Neural cell (in vitro differentiated cells): ENCODE measurements at regions not wholly inside any gene's neighbourhood (a gene's known extent, or its start where the extent isn't known, plus 50 kb on each side); places are given as distances from the start of the nearest gene placed in this dataset.

Experiments
- H2AFZ ChIP-seq: fragments of 200-600, 300-800 bp; sonication (generic), shearing (Covaris generic); 2 replicates; pipeline ENCODE4 v1.6.0; 2014; ENCODE audit warnings: low read depth, mild to moderate bottlenecking, antibody characterized with exemption, low read length, moderate library complexity
- H3F3A ChIP-seq: fragments of 200-600 bp; shearing (Covaris generic); 2 replicates; pipeline ENCODE4 v1.6.1; 2016; ENCODE audit warnings: mild to moderate bottlenecking, moderate library complexity, mixed read lengths, antibody characterized with exemption, low read length; ENCODE audit not compliant: insufficient read depth, poor library complexity, severe bottlenecking
- H3K27ac ChIP-seq: fragments of 200-600, 300-800 bp; sonication (generic), shearing (Covaris generic); 2 replicates; pipeline ENCODE4 v1.5.1; 2014; ENCODE audit warnings: mild to moderate bottlenecking, low read length, moderate library complexity
- H3K27me3 ChIP-seq: fragments of 300-800, 200-600 bp; sonication (generic), shearing (Covaris generic); 2 replicates; pipeline ENCODE4 v1.6.0; 2014; ENCODE audit warnings: mild to moderate bottlenecking, low read depth, low read length, moderate library complexity; ENCODE audit not compliant: insufficient read depth
- H3K36me3 ChIP-seq: fragments of 300-800, 200-600 bp; sonication (generic), shearing (Covaris generic); 2 replicates; pipeline ENCODE4 v1.5.1; 2014; ENCODE audit warnings: mild to moderate bottlenecking, antibody characterized with exemption, low read length, moderate library complexity; ENCODE audit not compliant: insufficient read depth
- H3K4me2 ChIP-seq: fragments of 300-800, 200-600 bp; sonication (generic), shearing (Covaris generic); 2 replicates; pipeline ENCODE4 v1.6.0; 2014; ENCODE audit warnings: mild to moderate bottlenecking, low read length
- H3K4me3 ChIP-seq: fragments of 300-800, 200-600 bp; sonication (generic), shearing (Covaris generic); 2 replicates; pipeline ENCODE4 v1.5.1; 2014; ENCODE audit warnings: mild to moderate bottlenecking, low read length, moderate library complexity
- H3K79me2 ChIP-seq: fragments of 200-600 bp; shearing (Covaris generic); replicated peaks from 2 replicates; pipeline ENCODE4 v1.6.0; 2014; ENCODE audit warnings: mild to moderate bottlenecking, low read length, moderate library complexity; ENCODE audit not compliant: insufficient read depth
- H3K9ac ChIP-seq: fragments of 300-800, 200-600 bp; sonication (generic), shearing (Covaris generic); 2 replicates; pipeline ENCODE4 v1.6.1; 2016; ENCODE audit warnings: mild to moderate bottlenecking, low read length, mixed read lengths
- H3K9me2 ChIP-seq: fragments of 200-600 bp; shearing (Covaris generic); 2 replicates; pipeline ENCODE4 v1.6.1; 2016; ENCODE audit warnings: mild to moderate bottlenecking, low read length, mixed read lengths; ENCODE audit not compliant: insufficient read depth
- H3K9me3 ChIP-seq: fragments of 200-600, 300-800 bp; sonication (generic), shearing (Covaris generic); 2 replicates; pipeline ENCODE4 v1.6.1; 2016; ENCODE audit warnings: mild to moderate bottlenecking, mixed run types, low read length, moderate library complexity, mixed read lengths
- H4K20me1 ChIP-seq: fragments of 200-600 bp; shearing (Covaris generic); 2 replicates; pipeline ENCODE4 v1.6.1; 2016; ENCODE audit warnings: mild to moderate bottlenecking, mixed run types; ENCODE audit not compliant: insufficient read depth
- EP300 ChIP-seq: fragments of 450-650 bp; conservative IDR thresholded peaks from 2 replicates; pipeline ENCODE4 v1.6.1; 2014; ENCODE audit warnings: antibody characterized with exemption, mild to moderate bottlenecking, moderate library complexity; ENCODE audit not compliant: poor library complexity, severe bottlenecking
- EZH2 ChIP-seq: fragments of 200-600, 300-800 bp; shearing (Covaris generic), sonication (generic); IDR thresholded peaks from 2 replicates; pipeline ENCODE4 v1.6.1; 2014; ENCODE audit warnings: antibody characterized with exemption, low read length, borderline replicate concordance, mild to moderate bottlenecking; ENCODE audit not compliant: insufficient read depth, poor library complexity, severe bottlenecking
- MXI1 ChIP-seq: fragments of 450-650 bp; conservative IDR thresholded peaks from 2 replicates; pipeline ENCODE4 v1.6.1; 2014; ENCODE audit warnings: antibody characterized with exemption, mild to moderate bottlenecking; ENCODE audit not compliant: poor library complexity, severe bottlenecking
- POLR2AphosphoS5 ChIP-seq: IDR thresholded peaks from 2 replicates; pipeline ENCODE4 v1.6.1; 2012
- RAD21 ChIP-seq: fragments of 450-650 bp; conservative IDR thresholded peaks from 2 replicates; pipeline ENCODE4 v1.6.1; 2014; ENCODE audit warnings: antibody characterized with exemption, mild to moderate bottlenecking, moderate library complexity
- SMC3 ChIP-seq: fragments of 450-650 bp; conservative IDR thresholded peaks from 2 replicates; pipeline ENCODE4 v1.6.1; 2014; ENCODE audit warnings: antibody characterized with exemption, mild to moderate bottlenecking, moderate library complexity; ENCODE audit not compliant: poor library complexity
- TAF1 ChIP-seq: IDR thresholded peaks from 2 replicates; pipeline ENCODE4 v1.6.1; 2012; ENCODE audit warnings: low read depth
- TF ChIP-seq, protein P1 (sequence below): fragments of 450-650 bp; IDR thresholded peaks from 2 replicates; pipeline ENCODE4 v1.5.1; 2014; ENCODE audit warnings: antibody characterized with exemption, mild to moderate bottlenecking, moderate library complexity; ENCODE audit not compliant: poor library complexity, severe bottlenecking
- TF ChIP-seq, protein P2 (sequence below): IDR thresholded peaks from 2 replicates; pipeline ENCODE4 v1.6.1; 2012; ENCODE audit warnings: borderline replicate concordance

DNA sequence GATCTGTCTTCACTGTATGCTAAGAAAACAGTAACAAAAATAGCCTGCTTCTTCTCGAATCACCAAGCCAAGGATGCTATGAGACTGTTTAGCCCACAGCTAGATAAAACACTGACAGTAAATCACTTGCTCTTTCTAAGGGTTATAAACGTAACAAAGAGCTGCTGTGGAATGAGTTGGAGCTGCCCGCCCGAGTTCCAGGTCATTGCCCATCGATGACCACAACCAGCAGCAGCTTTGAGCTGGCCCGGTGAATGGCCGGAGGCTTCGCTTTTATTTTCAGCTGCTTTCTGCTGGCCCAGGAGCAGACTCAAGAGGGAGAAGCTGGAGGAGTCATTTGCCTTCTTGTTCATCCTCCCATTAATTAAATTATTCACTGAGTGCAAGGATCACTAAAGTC lies 82.2 kb upstream of the CDH4 start:
- Histone ChIP-seq H3K79me2 (no peaks in the 10 kb centered on the region), H3K4me3 (no peak overlapping the region), H3K9me2 (no peaks in the 10 kb centered on the region), H3K27me3 (no peaks in the 10 kb centered on the region), H4K20me1 (no peaks in the 10 kb centered on the region), H3F3A (no peaks in the 10 kb centered on the region), H3K27ac (no peak overlapping the region), H3K36me3 (no peaks in the 10 kb centered on the region), H2AFZ (no peak overlapping the region), H3K9ac (no peak overlapping the region), H3K9me3 (no peaks in the 10 kb centered on the region), H3K4me2 (no peak overlapping the region)
- TF ChIP-seq EZH2: no peak
- TF ChIP-seq, protein P1, sequence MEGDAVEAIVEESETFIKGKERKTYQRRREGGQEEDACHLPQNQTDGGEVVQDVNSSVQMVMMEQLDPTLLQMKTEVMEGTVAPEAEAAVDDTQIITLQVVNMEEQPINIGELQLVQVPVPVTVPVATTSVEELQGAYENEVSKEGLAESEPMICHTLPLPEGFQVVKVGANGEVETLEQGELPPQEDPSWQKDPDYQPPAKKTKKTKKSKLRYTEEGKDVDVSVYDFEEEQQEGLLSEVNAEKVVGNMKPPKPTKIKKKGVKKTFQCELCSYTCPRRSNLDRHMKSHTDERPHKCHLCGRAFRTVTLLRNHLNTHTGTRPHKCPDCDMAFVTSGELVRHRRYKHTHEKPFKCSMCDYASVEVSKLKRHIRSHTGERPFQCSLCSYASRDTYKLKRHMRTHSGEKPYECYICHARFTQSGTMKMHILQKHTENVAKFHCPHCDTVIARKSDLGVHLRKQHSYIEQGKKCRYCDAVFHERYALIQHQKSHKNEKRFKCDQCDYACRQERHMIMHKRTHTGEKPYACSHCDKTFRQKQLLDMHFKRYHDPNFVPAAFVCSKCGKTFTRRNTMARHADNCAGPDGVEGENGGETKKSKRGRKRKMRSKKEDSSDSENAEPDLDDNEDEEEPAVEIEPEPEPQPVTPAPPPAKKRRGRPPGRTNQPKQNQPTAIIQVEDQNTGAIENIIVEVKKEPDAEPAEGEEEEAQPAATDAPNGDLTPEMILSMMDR: no peak
- TF ChIP-seq SMC3: no peak
- TF ChIP-seq MXI1: no peak
- TF ChIP-seq, protein P2, sequence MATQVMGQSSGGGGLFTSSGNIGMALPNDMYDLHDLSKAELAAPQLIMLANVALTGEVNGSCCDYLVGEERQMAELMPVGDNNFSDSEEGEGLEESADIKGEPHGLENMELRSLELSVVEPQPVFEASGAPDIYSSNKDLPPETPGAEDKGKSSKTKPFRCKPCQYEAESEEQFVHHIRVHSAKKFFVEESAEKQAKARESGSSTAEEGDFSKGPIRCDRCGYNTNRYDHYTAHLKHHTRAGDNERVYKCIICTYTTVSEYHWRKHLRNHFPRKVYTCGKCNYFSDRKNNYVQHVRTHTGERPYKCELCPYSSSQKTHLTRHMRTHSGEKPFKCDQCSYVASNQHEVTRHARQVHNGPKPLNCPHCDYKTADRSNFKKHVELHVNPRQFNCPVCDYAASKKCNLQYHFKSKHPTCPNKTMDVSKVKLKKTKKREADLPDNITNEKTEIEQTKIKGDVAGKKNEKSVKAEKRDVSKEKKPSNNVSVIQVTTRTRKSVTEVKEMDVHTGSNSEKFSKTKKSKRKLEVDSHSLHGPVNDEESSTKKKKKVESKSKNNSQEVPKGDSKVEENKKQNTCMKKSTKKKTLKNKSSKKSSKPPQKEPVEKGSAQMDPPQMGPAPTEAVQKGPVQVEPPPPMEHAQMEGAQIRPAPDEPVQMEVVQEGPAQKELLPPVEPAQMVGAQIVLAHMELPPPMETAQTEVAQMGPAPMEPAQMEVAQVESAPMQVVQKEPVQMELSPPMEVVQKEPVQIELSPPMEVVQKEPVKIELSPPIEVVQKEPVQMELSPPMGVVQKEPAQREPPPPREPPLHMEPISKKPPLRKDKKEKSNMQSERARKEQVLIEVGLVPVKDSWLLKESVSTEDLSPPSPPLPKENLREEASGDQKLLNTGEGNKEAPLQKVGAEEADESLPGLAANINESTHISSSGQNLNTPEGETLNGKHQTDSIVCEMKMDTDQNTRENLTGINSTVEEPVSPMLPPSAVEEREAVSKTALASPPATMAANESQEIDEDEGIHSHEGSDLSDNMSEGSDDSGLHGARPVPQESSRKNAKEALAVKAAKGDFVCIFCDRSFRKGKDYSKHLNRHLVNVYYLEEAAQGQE: no peak
- no peak for TF ChIP-seq TAF1
- no peak for TF ChIP-seq EP300
- TF ChIP-seq RAD21: no peak
- TF ChIP-seq POLR2AphosphoS5: no peak

DNA sequence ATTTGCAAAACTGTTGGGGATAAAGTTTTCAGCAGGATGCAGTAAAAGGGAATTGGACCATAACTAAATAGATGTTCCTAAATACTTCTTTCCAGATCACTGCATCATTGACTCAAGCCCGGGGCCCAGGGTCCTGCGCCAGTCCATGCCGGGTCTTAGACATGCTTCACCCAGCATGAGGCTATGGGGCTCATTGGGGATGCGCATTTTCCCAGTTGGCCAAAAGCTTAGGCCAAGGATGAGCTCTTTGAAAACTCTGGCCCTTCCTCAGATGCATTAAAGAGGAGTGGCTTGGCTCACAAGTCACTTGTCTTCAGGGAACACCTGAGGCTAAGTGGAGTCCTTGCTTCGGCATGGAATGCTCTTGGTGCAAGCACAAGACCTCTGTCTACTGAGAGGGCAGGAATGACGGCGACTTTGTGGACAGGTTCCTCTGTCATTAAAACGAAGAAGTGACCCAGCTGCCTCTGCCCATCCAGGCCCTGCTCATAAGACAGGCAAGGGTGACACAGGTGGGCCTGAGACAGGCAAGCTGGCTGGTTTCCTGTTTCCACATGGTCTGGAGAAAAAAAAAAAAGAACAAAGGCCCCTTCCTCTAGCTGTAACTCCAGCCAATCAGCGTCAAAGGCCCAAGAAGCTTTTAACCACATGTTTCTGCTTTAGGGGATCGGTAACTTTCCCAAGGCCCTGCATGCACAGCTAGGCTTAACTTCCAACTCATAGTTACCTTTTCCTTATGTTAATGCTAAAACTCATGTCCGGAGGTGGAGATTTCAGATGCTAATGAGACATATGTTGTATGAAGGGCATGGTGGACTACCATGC lies 81.4 kb upstream of the CDH4 start:
- Histone ChIP-seq H3K9ac (no peak overlapping the region), H3K27ac (no peak overlapping the region), H2AFZ (no peak overlapping the region), H4K20me1 (no peaks in the 10 kb centered on the region), H3K36me3 (no peaks in the 10 kb centered on the region), H3K27me3 (no peaks in the 10 kb centered on the region), H3K79me2 (no peaks in the 10 kb centered on the region), H3F3A (no peaks in the 10 kb centered on the region), H3K4me3 (no peak overlapping the region), H3K9me2 (no peaks in the 10 kb centered on the region), H3K4me2 (no peak overlapping the region), H3K9me3 (no peaks in the 10 kb centered on the region)
- no peak for TF ChIP-seq MXI1
- TF ChIP-seq, protein P2: no peak
- no peak for TF ChIP-seq SMC3
- no peak for TF ChIP-seq POLR2AphosphoS5
- TF ChIP-seq EP300: no peak
- TF ChIP-seq, protein P1: no peak
- TF ChIP-seq TAF1: no peak
- TF ChIP-seq EZH2: no peak
- no peak for TF ChIP-seq RAD21
